Amygdala (tissue), 56 donors: ENCODE measurements at regions not wholly inside any gene's neighbourhood (a gene's known extent, or its start where the extent isn't known, plus 50 kb on each side); places are given as distances from the start of the nearest gene placed in this dataset.

Experiments
- DNase-seq, 56 donors: peaks; one replicate each; lab custom pipeline; 2025; lab: John Stamatoyannopoulos, UW

DNA sequence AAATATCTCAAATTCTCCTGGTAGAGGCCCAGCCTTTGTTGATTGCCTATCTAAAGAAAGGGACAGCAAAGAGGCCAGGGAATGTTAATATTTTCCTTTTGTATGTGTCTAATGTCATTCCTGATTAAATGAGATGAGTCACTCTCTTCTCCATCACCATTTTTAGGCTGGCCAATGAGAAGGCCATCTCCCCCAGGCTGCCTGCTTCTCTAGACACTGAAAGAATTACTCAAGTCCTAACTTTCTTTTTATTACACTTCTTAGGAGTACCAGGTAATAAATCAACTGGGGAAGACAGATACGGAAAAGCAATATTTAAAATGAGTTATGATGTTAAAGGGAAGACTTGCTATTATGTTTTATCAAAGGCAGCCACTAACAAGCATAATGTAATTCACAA is 259.2 kb upstream of the SORL1-AS1 start:
- DNase-seq = no peak

DNA sequence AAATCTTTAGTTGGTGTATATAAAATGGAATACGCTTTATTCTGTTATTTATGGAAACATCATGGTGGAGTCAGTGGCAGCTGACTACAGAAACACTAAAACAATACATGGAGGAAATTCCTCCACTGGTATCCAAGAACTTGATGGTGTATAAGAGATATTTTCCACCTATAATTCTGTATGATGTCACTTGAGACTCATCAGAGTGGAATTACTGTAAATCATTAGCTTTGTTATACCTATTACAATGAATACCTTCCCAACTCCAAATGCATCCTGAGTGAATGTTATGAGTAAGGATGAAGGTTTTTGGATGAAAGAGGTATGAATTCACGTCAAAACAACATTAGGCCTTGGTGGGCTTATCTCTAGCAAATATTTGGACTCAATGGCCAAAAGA is 258.5 kb upstream of the SORL1-AS1 start:
- DNase-seq = no peak

DNA sequence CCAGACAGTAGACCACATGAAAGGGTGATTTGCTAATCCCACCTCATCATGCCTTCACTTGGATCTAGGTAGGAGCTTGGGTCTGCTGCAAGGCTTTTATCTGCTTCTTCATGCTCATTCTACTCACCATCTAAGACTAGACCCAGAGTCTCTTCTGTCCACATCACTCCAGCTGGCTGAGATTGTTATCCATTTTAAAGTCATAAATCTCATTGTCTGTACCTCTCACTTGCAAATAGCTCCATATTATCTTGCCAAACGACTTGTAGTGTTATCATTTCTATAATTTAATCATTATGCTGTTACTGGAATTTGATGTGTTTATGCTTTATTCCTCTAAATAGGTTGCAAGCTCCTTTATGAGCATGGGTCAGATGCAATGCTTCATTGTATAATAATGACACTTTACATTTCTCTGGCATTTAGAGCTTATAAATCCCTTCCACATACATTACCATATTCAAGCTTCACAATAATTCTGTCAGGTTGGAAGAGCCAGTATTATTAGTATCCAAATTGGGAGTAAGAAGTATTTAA is 254.2 kb upstream of the SORL1-AS1 start:
- DNase-seq = no peak

DNA sequence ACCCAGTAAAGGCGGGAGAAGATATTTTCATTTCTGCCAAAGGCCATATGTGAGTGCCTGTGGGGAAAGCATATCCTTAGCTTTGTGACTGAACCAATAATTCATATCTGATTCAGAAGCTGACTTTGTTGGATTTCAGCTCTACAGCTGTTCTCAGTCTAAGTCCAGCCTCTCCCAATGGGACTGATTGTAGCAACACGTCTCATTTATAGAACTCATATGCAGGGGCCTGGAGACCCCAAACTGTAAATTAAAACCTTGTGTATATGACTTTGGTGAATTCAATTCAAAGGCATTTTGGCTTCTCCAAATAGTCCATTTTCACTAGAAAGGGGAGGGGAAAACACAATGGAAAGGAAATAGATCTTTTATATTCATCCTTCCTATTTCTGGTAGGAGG is 250.4 kb upstream of the SORL1-AS1 start:
- no peak for DNase-seq

DNA sequence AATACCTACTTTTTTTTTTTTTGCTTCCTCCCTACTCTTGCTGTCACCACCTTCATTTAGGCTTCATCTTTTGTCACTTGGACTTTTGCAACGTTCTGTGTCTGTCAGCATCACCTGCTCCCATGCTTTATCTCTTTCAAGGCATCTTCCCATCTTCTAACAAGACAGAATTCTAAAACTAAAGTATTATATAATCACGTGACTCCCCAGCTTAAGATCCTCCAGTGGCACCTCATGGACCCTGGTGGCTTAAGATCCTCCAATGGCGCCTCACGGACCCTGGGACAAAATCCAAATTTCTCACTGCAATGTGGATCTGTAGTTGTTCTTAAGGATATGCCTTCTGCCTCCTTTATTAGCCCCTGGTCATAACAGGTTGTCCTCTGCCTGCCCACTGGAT is 248.2 kb upstream of the SORL1-AS1 start:
- DNase-seq = no peak

DNA sequence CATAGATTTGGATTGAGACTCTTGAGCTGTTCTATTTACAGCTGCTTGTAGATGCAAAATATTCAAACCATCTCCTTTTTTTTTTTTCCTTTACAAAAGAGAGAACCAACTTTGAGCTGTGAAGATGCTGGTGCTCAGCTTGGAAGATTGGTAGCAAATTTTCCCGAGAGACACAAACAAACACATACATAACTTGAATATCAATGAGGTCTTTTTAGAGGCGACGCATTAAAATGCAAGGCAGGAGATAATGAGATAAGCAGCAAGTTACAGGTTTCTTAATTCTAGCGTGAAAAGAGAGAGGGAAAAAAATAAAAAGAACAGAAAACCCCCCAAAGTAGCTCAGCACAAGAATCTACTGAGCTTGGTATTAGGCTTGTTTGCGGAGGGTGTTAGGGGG is 247.0 kb upstream of the SORL1-AS1 start:
- peak in 2 of 56 donors; percentile 13 to 33 for DNase-seq

DNA sequence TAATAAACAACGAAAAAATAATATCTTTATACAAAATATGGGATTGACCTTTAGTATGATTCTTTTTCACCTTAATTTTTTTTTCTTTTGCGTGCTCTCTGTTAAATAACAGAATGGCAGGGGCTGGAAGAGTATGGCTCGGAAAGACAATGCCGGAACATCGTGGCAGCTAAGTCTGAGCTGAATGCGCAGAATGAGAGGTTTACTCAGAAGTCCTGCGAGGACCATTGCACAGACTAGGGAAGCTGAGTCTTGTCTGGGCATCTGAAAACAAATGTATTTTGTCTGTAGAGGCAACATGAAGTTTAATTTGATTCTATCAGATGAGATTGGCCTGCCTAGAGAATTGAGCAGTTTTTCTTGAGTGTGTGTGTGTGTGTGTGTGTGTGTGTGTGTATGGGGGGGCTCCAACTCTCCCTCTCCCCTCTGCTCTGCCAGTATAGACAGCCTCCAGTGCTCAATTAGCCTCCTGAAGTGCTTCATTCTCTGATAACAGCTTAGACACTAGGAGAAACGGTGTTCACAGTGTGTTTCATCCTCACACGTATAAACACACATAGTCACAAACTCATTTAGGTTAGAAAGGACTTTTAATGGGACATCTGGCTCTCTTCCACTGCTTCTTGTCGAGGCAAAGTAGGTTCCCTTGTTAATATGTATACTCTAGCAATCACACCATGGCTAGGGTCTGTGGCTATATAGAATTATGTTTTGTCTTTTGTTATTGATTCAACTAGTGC is 244.3 kb upstream of the SORL1-AS1 start:
- DNase-seq = peak in 1 of 56 donors; percentile 9

DNA sequence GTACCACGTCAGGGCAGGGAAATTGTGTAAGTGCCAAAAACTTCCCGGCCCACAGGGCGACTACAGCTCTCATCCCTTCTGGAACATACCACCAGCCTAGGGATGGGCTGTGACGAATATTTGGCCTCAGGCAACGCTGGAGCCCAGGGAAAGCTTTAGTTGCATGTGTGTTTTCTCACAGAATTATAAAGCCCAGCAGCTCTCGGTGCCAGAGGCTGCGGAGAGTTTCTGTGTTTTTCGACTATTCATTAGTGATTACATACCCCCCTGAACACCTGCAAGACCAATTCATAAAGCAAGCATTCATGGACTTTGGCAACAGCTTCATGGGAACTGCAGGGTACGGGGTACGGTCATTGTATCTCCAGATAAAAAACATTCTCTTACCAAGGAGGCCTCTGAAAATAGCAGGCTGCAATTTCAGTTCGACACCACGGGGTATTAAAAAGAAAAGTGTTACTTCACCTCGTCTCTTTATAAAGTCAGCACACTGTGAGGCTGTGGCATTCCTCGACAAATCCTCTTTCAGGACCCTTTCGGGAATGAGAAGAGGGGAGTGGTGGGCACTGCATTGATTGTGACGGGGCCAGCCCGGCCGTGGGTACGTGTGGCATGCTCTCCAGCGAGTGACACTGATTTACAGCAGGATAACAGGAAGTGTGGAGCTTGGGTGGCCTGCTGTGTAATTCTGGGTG is 243.6 kb upstream of the SORL1-AS1 start:
- peak in 49 of 56 donors; percentile 13 to 87 (median 65) for DNase-seq

DNA sequence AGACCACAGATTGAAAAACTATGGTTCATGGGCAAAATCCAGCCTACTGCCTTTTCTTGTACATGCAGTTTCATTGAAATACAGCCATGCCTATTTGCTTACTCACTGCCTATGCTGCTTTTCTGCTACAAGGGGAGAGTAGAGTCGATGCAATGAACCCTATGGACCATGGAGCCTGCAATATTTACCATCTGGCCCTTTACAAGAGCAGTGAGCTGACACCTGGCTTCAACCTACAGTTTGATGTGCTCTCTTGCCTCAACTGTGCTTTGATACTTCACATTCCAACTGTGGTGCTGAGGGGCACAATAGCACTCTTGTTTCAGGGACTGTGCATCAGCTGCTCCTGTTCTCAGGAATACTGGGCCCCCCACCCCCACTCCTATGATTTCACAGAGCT is 239.5 kb upstream of the SORL1-AS1 start:
- no peak for DNase-seq

DNA sequence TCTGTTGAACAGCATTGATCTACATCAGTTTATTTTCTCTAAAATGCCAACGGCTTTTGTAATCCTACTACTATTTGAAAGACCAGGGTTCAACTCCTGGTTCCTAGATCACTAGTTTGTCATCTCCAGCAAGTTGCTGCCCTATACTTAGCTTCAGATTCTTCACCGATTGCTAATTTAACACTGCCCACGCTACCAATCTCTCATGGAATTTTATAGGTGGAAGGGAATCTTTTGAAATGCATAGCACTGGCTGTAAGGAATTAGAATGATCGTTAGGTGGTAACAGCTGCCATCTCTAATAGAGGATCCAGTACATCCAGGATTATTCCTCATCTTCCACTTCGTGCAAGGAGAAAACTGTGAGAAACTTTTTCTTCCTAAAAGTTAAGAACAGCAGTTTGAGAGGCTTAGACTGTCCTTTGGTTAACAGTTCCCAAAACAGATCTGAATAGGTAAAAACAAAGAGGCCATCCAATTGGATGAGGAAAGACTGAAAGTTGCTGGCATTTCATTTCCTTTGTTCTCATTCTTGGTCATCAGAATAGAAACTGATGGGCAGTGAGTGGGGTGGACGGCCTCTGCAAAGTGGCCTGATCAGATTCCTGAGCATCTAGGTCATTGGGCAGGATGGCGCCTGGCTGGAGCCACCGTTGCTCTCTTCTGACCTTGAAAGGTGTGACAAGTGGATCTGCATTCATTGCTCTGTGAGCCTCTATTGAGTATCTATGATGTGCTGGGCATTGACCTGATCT is 236.3 kb upstream of the SORL1-AS1 start:
- DNase-seq = no peak

DNA sequence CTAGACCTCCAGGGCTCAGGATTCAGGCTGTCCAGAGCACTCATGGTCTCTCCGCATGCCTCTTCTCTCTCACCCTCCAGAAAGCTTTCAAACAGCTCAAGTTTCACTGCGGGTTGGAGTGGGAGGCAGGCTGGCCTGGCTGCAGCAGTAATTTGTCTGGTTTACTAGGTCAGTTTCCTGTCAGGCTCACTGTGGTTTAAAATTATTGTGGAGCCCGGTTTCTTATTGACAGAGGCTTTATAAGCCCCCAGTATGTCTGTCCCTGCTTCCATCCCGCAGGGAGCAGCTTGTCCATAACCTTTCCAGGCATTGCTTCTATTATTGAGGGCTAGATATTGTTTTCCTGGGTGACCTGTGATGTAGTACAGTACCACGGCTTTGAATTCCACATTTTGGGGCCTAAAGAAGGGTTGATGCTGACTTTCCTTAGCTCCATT is 235.3 kb upstream of the SORL1-AS1 start:
- DNase-seq = no peak

DNA sequence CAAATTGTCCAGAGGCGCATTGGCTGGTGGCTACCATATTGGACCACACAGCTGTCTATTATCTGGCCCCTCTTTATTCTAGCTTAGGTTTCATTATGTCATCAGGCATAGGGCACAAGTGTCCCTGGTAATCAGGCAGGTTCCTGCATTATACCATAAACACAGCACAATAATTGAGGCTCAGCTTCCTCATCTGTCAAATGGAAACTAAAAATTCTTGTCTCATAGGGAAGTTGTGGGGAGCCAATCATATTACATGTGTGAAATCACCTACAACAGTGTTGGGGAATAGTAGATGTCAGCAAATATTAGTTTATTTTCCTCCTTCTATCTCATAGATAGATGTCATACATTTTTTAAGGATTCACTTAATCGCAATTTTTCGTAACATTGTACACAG is 231.0 kb upstream of the SORL1-AS1 start:
- no peak for DNase-seq
